Testis (tissue), 2 donors: ENCODE measurements at regions not wholly inside any gene's neighbourhood (a gene's known extent, or its start where the extent isn't known, plus 50 kb on each side); places are given as distances from the start of the nearest gene placed in this dataset.
"Not testable (repeated sequence)": the region's sequence is repeated elsewhere in the genome, so short reads cannot be mapped to it uniquely, and the experiment has no call there.

Source experiments
- DNase-seq: peaks from one replicate; pipeline ENCODE4 v3.0.0-alpha.2; 2019
- H3K27ac ChIP-seq, 2 donors: fragments of 200-600 bp; sonication (generic); one replicate each; pipeline ENCODE4 v1.5.1; 2019
- H3K27me3 ChIP-seq: fragments of 200-600 bp; sonication (generic); one replicate; pipeline ENCODE4 v1.5.1; 2019
- H3K36me3 ChIP-seq: fragments of 200-600 bp; sonication (generic); one replicate; pipeline ENCODE4 v1.5.1; 2017; ENCODE audit warnings: low read depth; ENCODE audit errors: missing control alignments
- H3K4me1 ChIP-seq: fragments of 200-600 bp; sonication (generic); one replicate; pipeline ENCODE4 v1.5.1; 2019
- H3K4me3 ChIP-seq, 2 donors: fragments of 200-600 bp; sonication (generic); one replicate each; pipeline ENCODE4 v1.5.1; 2017 to 2019
- H3K9me3 ChIP-seq: fragments of 200-600 bp; sonication (generic); one replicate; pipeline ENCODE4 v1.5.1; 2017
- CTCF ChIP-seq, 3 experiments: fragments of 450-650 bp in 2 of 3; fragments of 200-600 bp in 1 of 3; sonication (generic) in 1 of 3; IDR thresholded peaks; one replicate each; pipeline ENCODE4 v1.5.1; 2016 to 2019; ENCODE audit warnings: antibody characterized with exemption in 3 of 3, mild to moderate bottlenecking in 2 of 3, moderate library complexity in 1 of 3
- POLR2A ChIP-seq: fragments of 450-650 bp; IDR thresholded peaks from one replicate; pipeline ENCODE4 v1.6.1; 2017; ENCODE audit warnings: antibody characterized with exemption, mild to moderate bottlenecking, moderate library complexity
- WGBS, 2 donors: methylation state at CpG; one replicate each; pipeline ENCODE4 v1.1.5; 2018; 5-methylcytosine and 5-hydroxymethylcytosine counted together
- intact Hi-C: fragments of 100-400 bp; cut with DNase I; formaldehyde crosslinking; loops from one replicate; pipeline ENCODE4 v1.15.1; 2023; ENCODE audit warnings: low total_unique reads

- H3K27ac ChIP-seq: no peak overlapping the region
- no peak for DNase-seq
- no peak for TF ChIP-seq CTCF (IDR thresholded peaks at IDR 0.05)
- no peak for TF ChIP-seq POLR2A
- intact Hi-C loops: no loop called here
- WGBS, 2 donors: 57 to 58% methylated on average over 3 of the region's 3 CpGs
- no peaks in the 10 kb centered on the region for H3K4me1 ChIP-seq
- H3K9me3 ChIP-seq: no peaks in the 10 kb centered on the region
- no peak overlapping the region for H3K4me3 ChIP-seq
- H3K36me3 ChIP-seq: no peaks in the 10 kb centered on the region
- H3K27me3 ChIP-seq: no peaks in the 10 kb centered on the region
These were observed 128.4 kb downstream of the AGTR2 start for GRCh38 chrX:116298956-116299355.

GRCh38 chrX:116306218-116306617, 130.2 kb upstream of the SLC6A14 start:
- no peak overlapping the region for H3K4me3 ChIP-seq
- no peaks in the 10 kb centered on the region for H3K9me3 ChIP-seq
- WGBS, 2 donors: 82% methylated on average over 2 of the region's 2 CpGs; no CpG with 5 or more reads in 1 of the 2 donors
- H3K27me3 ChIP-seq: no peaks in the 10 kb centered on the region
- DNase-seq: no peak
- no peaks in the 10 kb centered on the region for H3K36me3 ChIP-seq
- H3K27ac ChIP-seq: no peak overlapping the region
- no peaks in the 10 kb centered on the region for H3K4me1 ChIP-seq
- intact Hi-C loops: no loop called here
- TF ChIP-seq CTCF (IDR thresholded peaks at IDR 0.05) (no peak), POLR2A (no peak)

- Histone ChIP-seq H3K36me3 (no peaks in the 10 kb centered on the region), H3K27me3 (no peaks in the 10 kb centered on the region), H3K4me3 (no peak overlapping the region), H3K27ac (no peak overlapping the region), H3K4me1 (no peaks in the 10 kb centered on the region), H3K9me3 (no peaks in the 10 kb centered on the region)
- peak; percentile 13 for DNase-seq
- intact Hi-C loops: no loop called here
- TF ChIP-seq CTCF (IDR thresholded peaks at IDR 0.05): no peak
- no peak for TF ChIP-seq POLR2A
- WGBS, 2 donors: 61% methylated on average over 3 of the region's 3 CpGs; no CpG with 5 or more reads in 1 of the 2 donors
These were observed 119.0 kb upstream of the SLC6A14 start for GRCh38 chrX:116317409-116317808.

GRCh38 chrX:116318672-116319071, 117.7 kb upstream of the SLC6A14 start:
- no peak overlapping the region for H3K4me3 ChIP-seq
- intact Hi-C loops: no loop called here
- no peaks in the 10 kb centered on the region for H3K27me3 ChIP-seq
- no peak for DNase-seq
- no peaks in the 10 kb centered on the region for H3K4me1 ChIP-seq
- no peak overlapping the region for H3K27ac ChIP-seq
- WGBS, 2 donors: 93% methylated on average over 1 of the region's 1 CpG; no CpG with 5 or more reads in 1 of the 2 donors
- no peaks in the 10 kb centered on the region for H3K36me3 ChIP-seq
- no peaks in the 10 kb centered on the region for H3K9me3 ChIP-seq
- TF ChIP-seq CTCF (IDR thresholded peaks at IDR 0.05): no peak

- TF ChIP-seq CTCF (IDR thresholded peaks at IDR 0.05) (no peak), POLR2A (no peak)
- H3K4me3 ChIP-seq: no peak overlapping the region
- H3K36me3 ChIP-seq: no peaks in the 10 kb centered on the region
- 33 to 68% methylated on average over 2 of the region's 2 CpGs for WGBS, 2 donors
- H3K9me3 ChIP-seq: no peaks in the 10 kb centered on the region
- H3K27ac ChIP-seq: no peak overlapping the region
- H3K4me1 ChIP-seq: no peaks in the 10 kb centered on the region
- intact Hi-C loops: no loop called here
- no peak for DNase-seq
- H3K27me3 ChIP-seq: no peaks in the 10 kb centered on the region
These were observed 114.7 kb upstream of the SLC6A14 start for GRCh38 chrX:116321711-116322110.

- intact Hi-C loops, H3K36me3 ChIP-seq, H3K4me3 ChIP-seq, H3K9me3 ChIP-seq, H3K27ac ChIP-seq, H3K4me1 ChIP-seq, DNase-seq, H3K27me3 ChIP-seq: not testable (repeated sequence)
- 70 to 75% methylated on average over 4 to 7 of the region's 7 CpGs for WGBS, 2 donors
These were observed 104.4 kb upstream of the SLC6A14 start for GRCh38 chrX:116332026-116332425.

DNA sequence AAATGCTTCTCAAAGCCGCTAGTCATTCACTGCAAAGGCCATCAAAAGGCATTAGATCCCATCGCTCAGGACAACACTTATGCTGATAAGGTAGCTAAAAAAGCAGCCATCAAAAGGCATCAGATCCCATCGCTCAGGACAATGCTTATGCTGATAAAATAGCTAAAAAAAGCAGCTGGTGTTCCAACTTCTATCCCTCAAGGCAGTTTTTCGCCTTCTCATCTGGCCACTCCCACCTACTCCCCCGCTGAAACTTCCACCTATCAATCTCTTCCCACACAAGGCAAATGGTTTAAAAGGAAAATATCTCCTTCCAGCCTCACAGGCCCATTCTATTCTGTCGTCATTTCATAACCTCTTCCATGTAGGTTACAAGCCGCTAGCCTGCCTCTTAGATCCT, 101.6 kb upstream of the SLC6A14 start:
- DNase-seq, intact Hi-C loops, H3K9me3 ChIP-seq, H3K4me1 ChIP-seq, H3K36me3 ChIP-seq, H3K27me3 ChIP-seq, H3K27ac ChIP-seq, H3K4me3 ChIP-seq: not testable (repeated sequence)
- 56 to 61% methylated on average over 7 of the region's 7 CpGs for WGBS, 2 donors
